Endothelial cell of umbilical vein (primary cell): ENCODE measurements at regions not wholly inside any gene's neighbourhood (a gene's known extent, or its start where the extent isn't known, plus 50 kb on each side); places are given as distances from the start of the nearest gene placed in this dataset.

Experiments used
- BruUV-seq: library from RNA; stranded (reverse); fragments of 400-500 nt; replicated peaks from 2 replicates; lab custom pipeline; 2021; lab: Mats Ljungman, UMichigan
- CTCF ChIA-PET: fragments of 300-600, 350-600 bp; sonication (Branson Sonifier 250); formaldehyde crosslinking; loops from one replicate; lab custom pipeline; 2021; ENCODE audit warnings: antibody characterized with exemption, inconsistent platforms; lab: Charles Lee
- POLR2A ChIA-PET: fragments of 300-600, 350-600 bp; sonication (Branson Sonifier 250); formaldehyde crosslinking; loops from one replicate; lab custom pipeline; 2021; ENCODE audit warnings: antibody characterized with exemption, inconsistent platforms; lab: Charles Lee
- DNase-seq: peaks from one replicate; pipeline ENCODE4 v3.0.0-alpha.2; 2011; ENCODE audit warnings: low read depth, low spot score
- FAIRE-seq: peaks from 2 replicates; lab custom pipeline; 2011; peaks lifted over from hg19 to GRCh38; lab: Jason Lieb, UNC
- H2AFZ ChIP-seq: 2 replicates; pipeline ENCODE4 v1.6.0; 2012; ENCODE audit warnings: low read depth, low read length, control low read depth, inconsistent platforms
- H3K27ac ChIP-seq: 2 replicates; pipeline ENCODE4 v1.5.1; 2011; ENCODE audit warnings: low read depth, mild to moderate bottlenecking, control low read depth, low read length, moderate library complexity; ENCODE audit not compliant: insufficient read depth
- H3K27me3 ChIP-seq, 2 experiments: 2 replicates each; pipeline versions ENCODE4 v1.6.0 to v1.6.1; 2011; ENCODE audit warnings: low read length in 2 of 2, mixed read lengths in 1 of 2; ENCODE audit not compliant: control insufficient read depth in 2 of 2, insufficient read depth in 2 of 2
- H3K36me3 ChIP-seq, 2 experiments: 2 replicates in 1 of 2; 3 replicates in 1 of 2; pipeline ENCODE4 v1.5.1; 2011; ENCODE audit warnings: low read length in 2 of 2, mild to moderate bottlenecking in 1 of 2, moderate library complexity in 1 of 2; ENCODE audit not compliant: control insufficient read depth in 2 of 2, insufficient read depth in 2 of 2; ENCODE audit errors: extremely low read depth in 1 of 2
- H3K4me1 ChIP-seq: 3 replicates; pipeline ENCODE4 v1.5.1; 2011; ENCODE audit warnings: mild to moderate bottlenecking, low read length; ENCODE audit not compliant: control insufficient read depth, insufficient read depth; ENCODE audit errors: extremely low read depth
- H3K4me2 ChIP-seq: 2 replicates; pipeline ENCODE4 v1.6.1; 2011; ENCODE audit warnings: low read length, control low read depth, mixed read lengths; ENCODE audit not compliant: insufficient read depth
- H3K4me3 ChIP-seq, 3 experiments: fragments of 200-600 bp in 1 of 3; sonication (generic), shearing (Covaris generic) in 1 of 3; replicated peaks in 1 of 3; 2 replicates each; pipeline ENCODE4 v1.5.1; 2011 to 2016; ENCODE audit warnings: control low read depth in 3 of 3, low read length in 3 of 3, mild to moderate bottlenecking in 2 of 3, inconsistent platforms in 1 of 3, low read depth in 1 of 3, moderate library complexity in 1 of 3; ENCODE audit not compliant: insufficient read depth in 1 of 3
- H3K79me2 ChIP-seq: 2 replicates; pipeline ENCODE4 v1.6.0; 2012; ENCODE audit warnings: low read length, inconsistent platforms; ENCODE audit not compliant: control insufficient read depth, insufficient read depth
- H3K9ac ChIP-seq: replicated peaks from 2 replicates; pipeline ENCODE3; 2011; ENCODE audit warnings: low read length, control low read depth; ENCODE audit not compliant: insufficient read depth; ENCODE audit errors: extremely low read depth
- H3K9me1 ChIP-seq: replicated peaks from 3 replicates; pipeline ENCODE4 v1.6.0; 2011; ENCODE audit warnings: mild to moderate bottlenecking, low read length; ENCODE audit not compliant: control insufficient read depth, insufficient read depth; ENCODE audit errors: extremely low read depth
- H3K9me3 ChIP-seq: replicated peaks from 2 replicates; pipeline ENCODE4 v1.5.1; 2012; ENCODE audit warnings: low read length, inconsistent platforms; ENCODE audit not compliant: control insufficient read depth, insufficient read depth
- H4K20me1 ChIP-seq: replicated peaks from 2 replicates; pipeline ENCODE3; 2011; ENCODE audit warnings: mild to moderate bottlenecking, low read length; ENCODE audit not compliant: control insufficient read depth, insufficient read depth; ENCODE audit errors: extremely low read depth
- CTCF ChIP-seq, 2 donors: IDR thresholded peaks; 1 replicate in 1 of 2; 2 replicates in 1 of 2; pipeline ENCODE4 v1.5.1; 2011; ENCODE audit warnings: low read length in 2 of 2, mild to moderate bottlenecking in 2 of 2, moderate library complexity in 2 of 2, control low read depth in 1 of 2, inconsistent platforms in 1 of 2, low read depth in 1 of 2; ENCODE audit not compliant: insufficient read depth in 1 of 2; ENCODE audit errors: extremely low read depth in 1 of 2
- EZH2 ChIP-seq: IDR thresholded peaks from 2 replicates; pipeline ENCODE4 v1.6.1; 2012; ENCODE audit warnings: borderline replicate concordance, low read depth, mild to moderate bottlenecking, moderate library complexity, low read length, inconsistent platforms; ENCODE audit not compliant: severe bottlenecking
- FOS ChIP-seq: IDR thresholded peaks from 2 replicates; pipeline ENCODE4 v1.6.1; 2011; ENCODE audit warnings: mild to moderate bottlenecking, low read length, moderate library complexity, borderline replicate concordance; ENCODE audit not compliant: insufficient read depth
- GATA2 ChIP-seq: IDR thresholded peaks from 2 replicates; pipeline ENCODE4 v1.7.0; 2011; ENCODE audit warnings: low read depth, mild to moderate bottlenecking, moderate library complexity, mixed read lengths, low read length; ENCODE audit not compliant: insufficient read length, insufficient read depth
- JUN ChIP-seq: IDR thresholded peaks from 2 replicates; pipeline ENCODE4 v1.6.1; 2011; ENCODE audit warnings: borderline replicate concordance, low read depth; ENCODE audit not compliant: insufficient read length, insufficient read depth
- MAX ChIP-seq: IDR thresholded peaks from 2 replicates; pipeline ENCODE4 v1.6.1; 2011; ENCODE audit not compliant: insufficient read depth, insufficient read length
- MYC ChIP-seq: IDR thresholded peaks from one replicate; pipeline ENCODE4 v1.6.1; 2011; ENCODE audit warnings: mild to moderate bottlenecking, low read depth, low read length
- POLR2A ChIP-seq: IDR thresholded peaks from 2 replicates; pipeline ENCODE4 v1.6.1; 2012; ENCODE audit warnings: low read depth, mild to moderate bottlenecking, control low read depth, low read length
- POLR2AphosphoS5 ChIP-seq: IDR thresholded peaks from 2 replicates; pipeline ENCODE4 v1.6.1; 2012; ENCODE audit warnings: low read depth, mild to moderate bottlenecking, control low read depth, low read length, moderate library complexity; ENCODE audit not compliant: insufficient read depth
- dilution Hi-C: fragments of 300-500 bp; cut with MboI; formaldehyde crosslinking; loops from one replicate; pipeline ENCODE4 v1.15.0; 2019; ENCODE audit warnings: low sequenced_read_pairs; ENCODE audit not compliant: extremely low pct_ligation_motif_present
- intact Hi-C: fragments of 100-400 bp; cut with micrococcal nuclease; formaldehyde crosslinking; loops from one replicate; pipeline ENCODE4 v1.10.0; 2022

- POLR2A ChIA-PET: no interaction called here
- FAIRE-seq: no peak
Measured at GRCh38 chr18:51998066-51998465, 341.9 kb upstream of the DCC start.

More at GRCh38 chr18:51998066-51998465, 341.9 kb upstream of the DCC start:
- H3K79me2 ChIP-seq: no peaks in the 10 kb centered on the region
- dilution Hi-C loops: no loop called here
- H3K9me3 ChIP-seq: peaks cover 4% of the 10 kb centered on the region
- no peak overlapping the region for H2AFZ ChIP-seq
- H3K27ac ChIP-seq: no peak overlapping the region
- H3K4me3 ChIP-seq: no peak overlapping the region
- no peak overlapping the region for H3K4me2 ChIP-seq
- TF ChIP-seq JUN (no peak), MYC (no peak), MAX (no peak), POLR2A (no peak), POLR2AphosphoS5 (no peak), CTCF (IDR thresholded peaks at IDR 0.05; ENCODE audit: extremely low read depth in 1 of 2, insufficient read depth in 1 of 2, low read depth in 1 of 2, low read length in 2 of 2) (no peak), GATA2 (no peak), FOS (no peak), EZH2 (no peak)
- CTCF ChIA-PET: no interaction called here
- BruUV-seq: no TSS peak
- no peaks in the 10 kb centered on the region for H4K20me1 ChIP-seq
- DNase-seq: no peak
- H3K36me3 ChIP-seq: no peaks in the 10 kb centered on the region
- intact Hi-C loops: no loop called here
- no peaks in the 10 kb centered on the region for H3K27me3 ChIP-seq
- H3K9ac ChIP-seq: no peak overlapping the region
- H3K4me1 ChIP-seq: no peaks in the 10 kb centered on the region
- no peaks in the 10 kb centered on the region for H3K9me1 ChIP-seq
